Calu3 (cell line): ENCODE measurements at regions not wholly inside any gene's neighbourhood (a gene's known extent, or its start where the extent isn't known, plus 50 kb on each side); places are given as distances from the start of the nearest gene placed in this dataset.
A peak's percentile ranks its signal among the peaks of the same experiment; 100 is the strongest.
"Not testable (repeated sequence)": the region's sequence is repeated elsewhere in the genome, so short reads cannot be mapped to it uniquely, and the experiment has no call there.

ENCODE experiments used
- BruUV-seq: library from RNA; stranded (reverse); fragments of 400-500 nt; replicated peaks from 2 replicates; lab custom pipeline; 2021; lab: Mats Ljungman, UMichigan
- CTCF ChIA-PET: fragments of 300-600 bp; sonication (Branson Sonifier 250); formaldehyde crosslinking; loops from one replicate; lab custom pipeline; 2022; ENCODE audit warnings: antibody characterized with exemption; lab: Charles Lee
- DNase-seq: peaks from one replicate; pipeline ENCODE4 v3.0.0; 2022
- H3K27ac Mint-ChIP-seq: one replicate; pipeline ENCODE4 v1.8.0; 2022; ENCODE audit warnings: mixed read lengths; ENCODE audit not compliant: unreplicated experiment
- H3K27me3 Mint-ChIP-seq: one replicate; pipeline ENCODE4 v1.8.0; 2022; ENCODE audit warnings: mixed read lengths; ENCODE audit not compliant: unreplicated experiment
- H3K36me3 Mint-ChIP-seq: one replicate; pipeline ENCODE4 v1.8.0; 2022; ENCODE audit warnings: mild to moderate bottlenecking, moderate library complexity, mixed read lengths; ENCODE audit not compliant: insufficient read depth, unreplicated experiment
- H3K4me1 Mint-ChIP-seq: one replicate; pipeline ENCODE4 v1.8.0; 2022; ENCODE audit warnings: mild to moderate bottlenecking, low read depth, mixed read lengths; ENCODE audit not compliant: unreplicated experiment
- H3K4me3 Mint-ChIP-seq: one replicate; pipeline ENCODE4 v1.8.0; 2022; ENCODE audit warnings: mild to moderate bottlenecking, low read depth, moderate library complexity, mixed read lengths; ENCODE audit not compliant: unreplicated experiment
- H3K9me3 Mint-ChIP-seq: one replicate; pipeline ENCODE4 v1.8.0; 2022; ENCODE audit warnings: low read depth, mixed read lengths; ENCODE audit not compliant: unreplicated experiment
- intact Hi-C: fragments of 100-400 bp; cut with micrococcal nuclease; formaldehyde crosslinking; loops from one replicate; pipeline ENCODE4 v1.10.0; 2022; ENCODE audit not compliant: unreplicated experiment
- TF ChIP-seq, protein P1 (sequence below): fragments of 200-600 bp; IDR thresholded peaks from one replicate; pipeline ENCODE4 v1.8.0; 2022; ENCODE audit warnings: antibody characterized with exemption; ENCODE audit not compliant: unreplicated experiment

- Mint-ChIP-seq H3K27me3 (no peaks in the 10 kb centered on the region), H3K36me3 (no peaks in the 10 kb centered on the region), H3K27ac (no peak overlapping the region), H3K9me3 (no peaks in the 10 kb centered on the region), H3K4me1 (no peaks in the 10 kb centered on the region), H3K4me3 (no peak overlapping the region)
- peak; percentile 75 for DNase-seq
- intact Hi-C loops = no loop called here
- CTCF ChIA-PET = interaction anchor here (0.6 kb wide), 2 partner anchors 10 to 11 kb away, joined by 4 read pairs; no protein-coding TSS in a partner anchor
- TF ChIP-seq, protein P1, sequence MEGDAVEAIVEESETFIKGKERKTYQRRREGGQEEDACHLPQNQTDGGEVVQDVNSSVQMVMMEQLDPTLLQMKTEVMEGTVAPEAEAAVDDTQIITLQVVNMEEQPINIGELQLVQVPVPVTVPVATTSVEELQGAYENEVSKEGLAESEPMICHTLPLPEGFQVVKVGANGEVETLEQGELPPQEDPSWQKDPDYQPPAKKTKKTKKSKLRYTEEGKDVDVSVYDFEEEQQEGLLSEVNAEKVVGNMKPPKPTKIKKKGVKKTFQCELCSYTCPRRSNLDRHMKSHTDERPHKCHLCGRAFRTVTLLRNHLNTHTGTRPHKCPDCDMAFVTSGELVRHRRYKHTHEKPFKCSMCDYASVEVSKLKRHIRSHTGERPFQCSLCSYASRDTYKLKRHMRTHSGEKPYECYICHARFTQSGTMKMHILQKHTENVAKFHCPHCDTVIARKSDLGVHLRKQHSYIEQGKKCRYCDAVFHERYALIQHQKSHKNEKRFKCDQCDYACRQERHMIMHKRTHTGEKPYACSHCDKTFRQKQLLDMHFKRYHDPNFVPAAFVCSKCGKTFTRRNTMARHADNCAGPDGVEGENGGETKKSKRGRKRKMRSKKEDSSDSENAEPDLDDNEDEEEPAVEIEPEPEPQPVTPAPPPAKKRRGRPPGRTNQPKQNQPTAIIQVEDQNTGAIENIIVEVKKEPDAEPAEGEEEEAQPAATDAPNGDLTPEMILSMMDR = peak; percentile 75
- no TSS peak for BruUV-seq
Observed at GRCh38 chr14:99995700-99996356, 69.4 kb upstream of the EVL start.

GRCh38 chr14:99996951-99997571, 68.2 kb upstream of the EVL start:
- Mint-ChIP-seq H3K27ac (no peak overlapping the region), H3K36me3 (no peaks in the 10 kb centered on the region), H3K4me3 (no peak overlapping the region), H3K4me1 (no peaks in the 10 kb centered on the region), H3K9me3 (peaks cover 2% of the 10 kb centered on the region), H3K27me3 (no peaks in the 10 kb centered on the region)
- BruUV-seq = no TSS peak
- no peak for DNase-seq
- CTCF ChIA-PET = interaction anchor here (0.6 kb wide), 1 partner anchor 60 kb away, joined by 13 read pairs; no protein-coding TSS in a partner anchor
- intact Hi-C loops = no loop called here
- TF ChIP-seq, protein P1 = no peak

DNA sequence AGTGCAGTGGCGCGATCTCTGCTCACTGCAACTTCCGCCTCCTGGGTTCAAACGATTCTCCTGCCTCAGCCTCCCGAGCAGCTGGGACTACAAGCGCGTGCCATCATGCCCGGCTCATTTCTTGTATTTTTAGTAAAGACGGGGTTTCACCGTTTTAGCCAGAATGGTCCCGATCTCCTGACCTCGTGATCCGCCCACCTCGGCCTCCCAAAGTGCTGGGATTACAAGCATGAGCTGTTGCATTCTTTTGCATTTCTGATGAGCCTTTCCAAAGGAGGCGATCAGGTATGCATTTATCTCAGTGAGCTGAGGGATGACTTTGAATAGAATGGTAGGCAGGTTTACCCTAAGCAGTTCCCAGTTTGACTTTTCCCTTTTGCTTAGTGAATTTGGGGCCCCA, 64.8 kb upstream of the EVL start:
- CTCF ChIA-PET = interaction anchor here (0.7 kb wide), 1 partner anchor 367 kb away, joined by 4 read pairs; no protein-coding TSS in a partner anchor
- BruUV-seq, H3K4me1 Mint-ChIP-seq, H3K36me3 Mint-ChIP-seq, H3K27me3 Mint-ChIP-seq, intact Hi-C loops, DNase-seq, H3K27ac Mint-ChIP-seq, H3K9me3 Mint-ChIP-seq, H3K4me3 Mint-ChIP-seq: not testable (repeated sequence)

GRCh38 chr14:100004392-100004791, 60.8 kb upstream of the EVL start:
- DNase-seq = no peak
- Mint-ChIP-seq H3K9me3 (peaks cover 5% of the 10 kb centered on the region), H3K4me3 (no peak overlapping the region), H3K4me1 (no peaks in the 10 kb centered on the region), H3K27ac (no peak overlapping the region), H3K36me3 (no peaks in the 10 kb centered on the region), H3K27me3 (no peaks in the 10 kb centered on the region)
- TF ChIP-seq, protein P1 = no peak
- no TSS peak for BruUV-seq
- CTCF ChIA-PET = no interaction called here
- intact Hi-C loops = no loop called here
